Stimulated activated CD8-positive, alpha-beta memory T cell treated with anti-CD3 and anti-CD28 coated beads, Interleukin-2, amount 100 ng/mL, for 48 hours (primary cell): ENCODE measurements at regions not wholly inside any gene's neighbourhood (a gene's known extent, or its start where the extent isn't known, plus 50 kb on each side); places are given as distances from the start of the nearest gene placed in this dataset.
"Not testable (repeated sequence)": the region's sequence is repeated elsewhere in the genome, so short reads cannot be mapped to it uniquely, and the experiment has no call there.

Experiments
- DNase-seq, 2 donors: peaks; one replicate each; pipeline ENCODE4 v3.0.0-alpha.2; 2020; ENCODE audit warnings: low read depth in 2 of 2

DNA sequence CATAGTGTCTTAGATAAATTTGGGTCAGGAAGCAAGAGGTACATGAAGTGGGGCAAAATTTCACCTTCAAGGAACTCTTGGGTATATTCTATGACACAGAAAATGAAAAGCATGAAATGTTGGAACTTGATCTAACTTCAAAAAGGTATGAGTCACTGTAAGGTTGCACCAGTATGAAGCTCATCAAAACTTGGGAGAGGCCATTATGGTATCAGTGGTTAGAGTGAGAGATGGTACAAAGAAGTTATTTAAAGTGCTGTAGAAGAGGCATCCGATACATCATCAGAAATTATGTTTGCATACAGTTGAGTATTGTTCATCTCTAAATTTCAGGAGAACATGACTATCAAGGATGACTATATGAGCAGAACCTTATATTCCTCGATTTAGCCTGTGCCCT lies 302.9 kb upstream of the SUCLG2 start:
- no peak for DNase-seq

DNA sequence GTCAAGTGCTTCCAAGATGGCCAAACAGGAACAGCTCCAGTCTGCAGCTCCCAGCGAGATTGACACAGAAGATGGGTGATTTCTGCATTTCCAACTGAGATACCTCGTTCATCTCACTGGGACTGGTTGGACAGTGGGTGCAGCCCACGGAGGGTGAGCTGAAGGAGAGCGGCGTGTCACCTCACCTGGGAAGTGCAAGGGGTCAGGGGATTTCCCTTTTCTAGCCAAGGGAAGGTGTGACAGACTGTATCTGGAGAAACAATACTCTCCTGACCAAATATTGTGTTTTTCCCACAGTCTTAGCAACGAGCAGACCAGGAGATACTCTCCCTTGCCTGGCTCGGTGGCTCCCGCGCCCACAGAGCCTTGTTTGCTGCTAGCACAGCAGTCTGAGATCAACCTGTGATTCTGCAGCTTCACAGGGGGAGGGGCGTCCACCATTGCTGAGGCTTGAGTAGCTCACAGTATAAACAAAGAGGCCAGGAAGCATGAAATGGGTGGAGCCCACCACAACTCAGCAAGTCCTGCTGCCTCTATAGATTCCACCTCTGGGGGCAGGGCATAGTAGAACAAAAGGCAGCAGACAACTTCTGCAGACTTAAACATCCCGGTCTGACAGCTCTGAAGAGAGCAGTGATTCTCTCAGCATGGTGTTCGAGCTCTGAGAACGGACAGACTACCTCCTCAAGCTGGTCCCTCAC lies 293.5 kb upstream of the SUCLG2 start:
- peak in 1 of 2 donors; percentile 13 for DNase-seq

DNA sequence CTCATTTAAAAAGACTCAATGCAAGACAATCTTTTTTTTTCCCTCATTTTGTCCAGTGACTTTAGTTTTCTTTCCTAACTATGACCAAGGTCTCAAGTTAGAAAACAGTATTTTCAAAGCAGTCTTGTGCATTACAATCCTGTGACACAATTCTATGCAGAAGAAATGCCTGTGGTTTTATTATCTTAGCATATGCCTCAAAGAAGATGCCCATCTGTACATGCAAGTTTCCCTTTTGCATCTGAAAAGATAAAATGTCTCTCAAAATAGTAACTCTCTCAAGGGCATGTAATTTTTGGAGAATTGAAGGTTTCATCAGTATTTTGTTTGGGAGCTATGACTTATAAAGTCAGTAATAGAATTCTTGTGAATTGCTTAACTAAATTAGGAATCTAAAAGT lies 292.0 kb upstream of the SUCLG2 start:
- no peak for DNase-seq

DNA sequence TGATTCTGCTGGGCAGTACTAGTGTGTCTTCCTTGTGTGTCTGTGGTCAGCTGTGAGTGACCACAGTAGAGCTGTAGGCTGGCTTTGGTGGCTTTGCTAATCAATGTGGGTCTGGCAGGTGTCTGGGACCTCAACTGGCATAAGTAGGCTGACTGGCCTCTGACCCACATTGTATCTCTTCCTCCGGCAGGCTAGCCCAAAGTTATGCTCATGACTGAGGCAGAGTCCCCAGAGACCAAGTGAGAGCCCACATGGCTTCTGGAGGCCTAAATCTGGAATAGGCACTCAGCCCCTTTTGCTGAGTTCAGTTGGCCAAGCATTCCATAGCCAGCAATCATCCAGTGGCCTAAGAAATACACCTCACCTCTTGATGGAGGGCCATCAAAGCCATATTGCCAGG lies 289.1 kb upstream of the SUCLG2 start:
- DNase-seq = no peak

DNA sequence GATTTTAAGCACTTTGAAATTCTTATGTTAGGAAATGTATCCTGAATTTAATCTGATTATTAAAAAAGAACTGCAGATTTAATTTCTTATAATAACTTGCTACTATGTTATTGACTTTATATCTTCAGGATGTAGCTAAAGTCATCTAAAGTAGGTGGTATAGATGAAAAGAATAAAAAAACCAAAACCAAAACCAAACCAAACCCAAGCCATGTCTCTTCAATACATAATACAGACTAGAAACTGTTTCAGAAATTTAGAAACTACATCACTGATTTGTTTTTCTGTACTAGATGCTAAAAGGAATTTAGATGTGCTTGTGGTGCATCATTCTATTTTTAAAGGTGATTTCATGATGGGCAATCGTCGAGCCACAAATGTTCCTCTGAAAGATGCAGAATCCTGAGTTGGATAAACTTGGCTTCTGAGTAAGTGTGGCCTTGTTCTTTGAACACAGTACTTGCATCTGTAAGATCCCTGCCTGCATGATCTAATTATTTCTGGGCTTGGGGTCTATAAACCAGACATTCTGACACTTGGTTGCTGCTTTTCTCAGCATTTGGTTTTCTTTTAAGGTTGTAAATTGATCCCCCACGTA lies 287.1 kb upstream of the SUCLG2 start:
- DNase-seq = no peak

DNA sequence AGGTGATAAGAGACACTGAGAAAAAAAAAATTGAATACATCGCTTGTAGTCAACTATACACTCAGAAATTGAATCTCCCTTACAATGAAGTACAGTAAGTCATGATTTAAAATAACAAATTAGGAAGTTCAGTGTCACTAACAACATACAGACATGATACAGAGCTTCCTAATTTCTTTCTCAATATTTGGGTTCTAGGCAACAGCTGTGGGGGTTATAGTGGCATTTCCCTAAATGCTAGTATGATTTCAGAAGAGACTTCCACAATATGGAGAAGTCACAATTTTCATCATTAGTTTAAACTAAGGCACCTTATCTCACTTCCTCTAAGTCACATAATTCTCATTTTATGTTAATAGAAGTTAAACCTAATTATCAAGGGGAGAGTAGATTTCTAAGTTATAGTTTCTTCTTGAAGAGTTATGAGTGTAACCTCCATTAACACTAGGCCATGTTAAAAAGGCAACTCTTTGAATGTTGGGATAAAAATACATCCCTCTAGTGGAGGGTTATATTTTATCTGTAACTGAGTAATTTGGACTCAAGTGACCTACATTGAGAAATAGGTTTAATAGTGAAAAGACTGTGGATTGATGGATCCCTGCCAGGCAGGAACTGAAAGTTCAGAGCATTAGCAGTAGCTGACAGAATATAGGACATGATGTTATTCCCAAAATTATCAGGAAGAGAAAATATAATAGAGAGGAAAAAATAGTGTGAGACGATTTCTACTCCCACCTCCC lies 286.0 kb upstream of the SUCLG2 start:
- no peak for DNase-seq

DNA sequence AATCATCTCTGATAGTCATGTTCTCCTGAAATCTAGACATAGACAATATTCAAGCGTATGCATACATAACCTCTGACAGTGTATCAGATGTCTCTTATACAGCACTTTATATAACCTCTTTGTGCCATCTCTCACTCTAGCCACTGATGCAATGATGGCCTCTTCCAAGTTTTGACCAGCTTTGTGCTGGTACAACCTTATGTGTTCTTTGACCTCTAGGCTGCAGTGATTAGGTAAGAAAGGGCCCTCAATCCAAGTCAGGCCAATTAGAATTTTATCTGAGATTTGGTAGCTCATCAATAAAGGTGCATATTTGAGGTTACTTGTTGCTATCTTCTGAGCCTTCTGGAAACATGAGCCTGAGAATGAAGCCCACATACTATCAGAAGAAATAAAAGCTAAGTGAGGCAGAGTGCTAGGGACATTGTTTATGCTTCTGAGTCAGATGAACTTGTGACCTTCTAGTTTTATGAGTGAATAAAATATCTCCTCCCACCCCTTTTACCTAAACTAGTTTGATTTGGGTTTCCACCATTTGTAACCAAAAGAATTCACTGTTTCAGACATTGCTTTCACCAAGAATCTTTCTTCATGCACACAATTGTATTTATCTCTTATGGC lies 283.2 kb upstream of the SUCLG2 start:
- no peak for DNase-seq

DNA sequence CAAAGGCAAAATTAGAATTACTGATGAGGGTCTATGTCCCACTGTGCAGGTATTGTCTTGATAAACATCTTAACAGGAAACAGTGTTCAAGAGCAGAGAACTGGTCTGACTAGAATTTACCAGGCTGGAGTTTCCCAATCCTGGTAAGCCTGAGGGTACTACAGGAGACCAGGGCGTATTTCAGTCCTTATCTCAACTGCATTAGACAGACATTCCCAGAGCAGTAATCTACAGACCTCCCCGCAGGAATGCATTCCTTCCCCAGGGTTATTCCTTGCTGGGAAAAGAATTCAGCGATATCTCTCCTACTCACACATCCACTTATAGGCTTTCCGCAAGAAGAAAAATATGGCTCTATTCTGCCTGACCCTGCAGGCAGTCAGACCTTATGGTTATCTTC lies 276.0 kb upstream of the SUCLG2 start:
- DNase-seq = not testable (repeated sequence)

DNA sequence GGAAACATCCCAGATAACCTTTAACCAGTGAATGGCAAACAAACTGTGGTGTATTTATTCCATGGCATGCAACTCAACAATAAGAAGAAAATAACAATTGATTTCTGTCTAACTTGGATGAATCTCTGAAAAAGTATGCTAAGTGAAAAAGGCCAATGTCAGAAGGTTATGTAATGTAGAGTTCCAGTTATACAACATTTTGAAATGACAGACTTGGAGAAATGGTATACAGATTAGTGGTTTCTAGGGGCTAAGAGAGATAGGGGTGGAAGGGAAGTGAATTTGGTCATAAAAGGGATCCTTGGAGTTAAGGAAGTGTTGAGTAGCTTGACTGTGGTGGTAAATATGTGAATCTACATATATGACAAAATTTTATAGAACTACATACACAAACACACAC lies 269.4 kb upstream of the SUCLG2 start:
- DNase-seq = no peak

DNA sequence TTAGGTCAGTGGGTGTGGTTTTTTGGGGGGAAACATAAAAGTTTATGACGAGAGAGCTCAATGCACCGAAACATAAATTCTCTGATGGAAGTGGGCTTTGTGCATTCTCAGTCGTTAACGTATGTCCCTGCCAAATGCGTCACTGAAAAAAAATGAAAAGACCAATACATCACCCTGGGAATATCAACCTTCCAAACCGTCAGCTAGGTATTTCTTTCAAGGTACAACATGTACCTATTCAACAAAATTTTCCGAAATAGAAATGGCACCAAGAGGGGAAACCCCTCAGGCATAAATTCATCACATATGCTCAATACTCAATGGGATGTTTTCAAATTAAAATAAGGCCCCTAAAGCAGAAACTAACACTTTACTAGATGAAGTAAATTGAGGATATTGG lies 266.6 kb upstream of the SUCLG2 start:
- DNase-seq = no peak

DNA sequence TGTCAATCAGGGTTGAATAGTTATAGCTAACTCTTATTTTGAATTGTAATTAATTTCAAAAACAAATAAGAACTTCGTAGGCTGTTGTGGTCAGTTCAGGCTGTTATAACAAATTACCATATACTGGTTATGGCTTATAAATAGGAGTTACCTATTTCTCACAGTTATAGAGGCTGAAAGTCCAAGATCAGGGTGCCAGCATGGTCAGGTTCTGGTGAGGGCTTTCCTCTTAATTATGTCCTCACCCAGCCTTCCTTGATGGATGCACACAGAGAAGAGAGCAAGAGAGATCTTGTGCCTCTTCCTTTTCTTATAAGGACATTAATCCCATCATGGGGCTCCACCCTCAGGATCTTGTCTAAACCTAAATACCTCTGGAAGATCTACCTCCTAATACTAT lies 265.9 kb upstream of the SUCLG2 start:
- no peak for DNase-seq

DNA sequence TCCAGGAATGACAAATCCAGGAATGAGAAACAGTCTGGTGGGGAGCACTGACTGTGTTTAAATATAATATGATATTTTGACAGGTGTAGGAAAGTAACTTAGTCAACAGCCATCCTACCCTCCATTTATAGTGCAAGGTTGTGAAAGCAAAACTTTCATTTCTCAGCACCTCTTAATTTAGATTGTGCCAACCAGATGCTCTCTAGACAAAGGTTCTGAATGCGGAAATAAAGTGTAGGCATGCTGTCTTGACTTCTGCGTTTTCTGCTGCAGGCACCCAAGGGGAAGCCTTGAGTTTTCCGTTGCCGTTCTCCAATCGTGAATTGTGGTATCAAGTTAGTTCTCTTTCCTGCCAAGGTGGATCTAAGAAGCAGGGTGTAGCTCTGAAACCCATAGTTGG lies 261.9 kb upstream of the SUCLG2 start:
- no peak for DNase-seq

DNA sequence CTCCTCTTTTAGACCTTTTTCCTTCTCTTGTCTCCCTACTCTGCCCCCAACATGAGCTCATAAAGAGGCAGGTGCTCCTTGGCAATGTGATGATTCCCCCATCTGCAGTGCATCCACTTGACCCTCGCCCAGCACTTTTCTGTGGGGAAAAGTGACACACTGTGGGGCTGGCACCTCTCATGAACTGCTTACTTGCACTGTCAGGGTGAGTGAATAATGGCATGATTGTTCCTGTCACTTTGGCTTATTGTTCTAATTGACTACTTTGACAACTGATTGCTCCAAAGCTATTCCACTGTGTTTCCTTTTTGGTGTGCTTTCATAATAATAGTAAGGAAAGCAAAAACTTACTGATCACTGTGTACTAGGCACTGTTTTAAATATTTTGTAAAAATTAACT lies 253.3 kb upstream of the SUCLG2 start:
- DNase-seq = no peak

DNA sequence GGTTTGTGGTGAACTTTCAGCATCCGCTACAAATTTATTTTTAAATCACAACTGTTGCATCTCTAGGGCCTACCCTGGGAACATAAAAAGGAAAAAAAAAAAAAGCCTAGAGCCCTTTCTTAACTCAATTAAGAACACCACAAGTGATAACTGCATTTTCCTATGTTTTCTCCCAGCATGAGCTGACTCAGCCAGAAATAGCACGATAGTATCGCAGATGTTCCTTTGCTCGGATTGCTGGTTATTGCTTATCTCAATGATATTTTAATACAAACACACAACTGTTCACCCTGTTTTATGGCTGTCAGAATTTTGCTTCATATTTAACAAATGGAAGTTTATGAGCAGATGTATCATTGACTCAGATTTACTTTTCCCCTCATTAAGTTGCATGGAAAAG lies 251.8 kb upstream of the SUCLG2 start:
- no peak for DNase-seq

DNA sequence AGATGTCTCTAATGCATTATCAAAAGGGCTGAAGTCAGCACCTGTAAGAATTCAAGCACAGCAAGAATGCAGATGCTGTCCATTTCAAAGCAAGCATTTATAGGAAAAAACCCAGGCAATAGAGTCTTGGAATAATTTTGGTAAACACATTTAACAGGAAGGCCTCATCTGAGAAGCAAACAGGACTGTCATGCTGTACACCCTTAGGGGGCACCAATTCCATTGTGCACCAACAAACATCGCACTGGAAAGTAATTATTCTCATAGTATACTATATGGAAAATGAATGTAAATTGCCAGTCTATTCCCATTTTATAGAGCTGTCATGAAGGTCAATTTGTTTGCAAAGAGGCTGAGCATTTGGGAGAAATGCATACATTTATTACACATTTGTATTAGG lies 247.3 kb upstream of the SUCLG2 start:
- no peak for DNase-seq

DNA sequence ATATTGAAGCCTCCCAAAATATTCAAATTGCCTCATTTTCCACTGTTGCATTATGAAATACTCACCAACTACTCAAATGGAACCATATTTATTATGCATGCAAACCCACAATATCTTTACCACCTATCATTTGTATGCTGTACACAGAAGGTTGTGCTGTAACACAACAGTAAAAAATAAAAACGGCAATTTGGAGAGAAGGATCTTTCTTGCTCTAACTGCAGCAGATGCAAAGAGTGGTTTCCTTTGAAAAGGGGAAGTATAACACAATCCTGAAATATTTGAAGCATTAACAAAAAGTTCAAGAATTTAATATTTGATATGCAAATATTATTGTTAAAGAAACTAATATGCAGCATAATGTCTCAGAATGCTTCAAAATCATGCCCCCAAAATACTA lies 244.5 kb upstream of the SUCLG2 start:
- no peak for DNase-seq

DNA sequence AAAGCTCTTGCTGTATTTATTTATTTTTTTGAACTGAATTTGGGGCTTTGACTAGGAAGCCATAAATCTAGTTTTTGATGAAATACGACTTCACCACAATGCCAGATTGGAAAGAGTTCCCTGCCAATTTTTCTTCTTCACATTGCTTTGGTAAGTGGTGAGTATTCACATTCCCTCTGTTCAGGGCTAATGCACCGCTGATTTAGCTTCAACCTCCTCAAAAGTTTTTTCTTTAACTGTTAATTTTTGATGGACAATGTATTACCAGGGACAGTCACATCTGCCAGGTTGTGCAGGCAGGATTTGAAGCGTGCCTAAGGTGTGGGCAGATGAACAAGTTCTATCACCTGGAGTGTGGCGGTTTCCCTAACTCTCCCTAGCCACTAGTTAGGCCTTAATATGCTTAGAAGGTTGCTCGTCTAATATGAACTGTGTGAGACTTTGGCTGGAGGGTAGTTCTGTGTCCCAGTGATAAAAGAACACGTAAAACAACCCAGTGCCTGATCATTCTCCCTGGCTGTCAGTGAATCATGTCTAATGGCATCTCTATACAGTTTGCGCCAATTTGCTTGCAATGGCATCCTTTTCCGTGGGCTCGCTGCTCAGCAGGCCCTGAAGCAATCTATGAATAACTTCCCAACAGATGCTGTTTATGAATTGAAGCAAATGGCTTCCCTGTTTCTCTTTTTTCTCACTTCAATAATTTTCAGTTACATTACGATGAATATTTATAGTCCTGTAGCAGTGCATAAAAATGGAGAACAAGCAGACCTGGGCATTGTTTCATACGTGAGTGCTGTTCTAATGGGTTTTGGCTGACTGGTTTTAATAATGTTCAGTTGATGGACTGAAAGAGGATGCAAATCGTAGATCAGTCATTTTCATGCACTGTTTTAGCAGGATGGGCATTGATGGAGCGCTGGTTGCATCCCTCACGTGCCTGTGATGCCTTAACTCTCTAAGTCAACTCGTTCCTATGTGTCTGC lies 243.2 kb upstream of the SUCLG2 start:
- DNase-seq = no peak

DNA sequence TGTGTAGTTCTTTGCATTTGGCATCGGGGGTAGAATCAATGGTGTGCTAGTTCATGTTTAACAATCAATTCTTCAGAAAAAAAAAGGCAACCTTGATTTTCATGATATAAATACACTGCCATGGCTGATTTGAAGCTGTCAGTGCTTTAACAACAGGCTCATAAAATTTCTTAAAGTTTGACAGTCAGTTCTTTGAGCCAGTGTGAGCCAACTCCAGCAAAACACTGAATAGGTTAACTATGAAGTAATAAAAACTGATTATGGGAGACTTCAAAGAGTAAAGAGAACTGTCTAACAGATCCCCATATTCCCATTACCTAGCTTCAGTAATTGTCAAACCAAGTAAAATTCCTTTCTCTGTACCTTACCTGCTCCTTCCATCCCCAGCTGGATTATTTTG lies 241.7 kb upstream of the SUCLG2 start:
- no peak for DNase-seq

DNA sequence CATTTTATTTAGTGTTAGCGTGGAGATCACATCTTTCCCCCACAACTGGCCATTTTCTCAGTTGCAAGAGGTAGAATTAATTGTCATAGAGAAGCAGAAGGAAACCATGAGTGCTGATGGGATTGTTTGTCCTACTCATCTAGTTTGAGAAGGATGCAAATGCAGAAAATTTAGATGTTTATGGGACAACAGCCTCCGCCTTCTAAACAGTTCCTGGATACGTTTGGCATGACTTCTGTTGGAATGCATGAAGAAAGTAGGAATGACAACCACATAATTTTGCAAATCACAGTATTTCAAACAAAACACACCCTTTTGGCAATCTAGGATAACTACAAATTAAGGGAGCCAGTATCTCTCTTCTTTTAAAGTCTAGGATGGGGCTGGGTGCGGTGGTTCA lies 240.1 kb upstream of the SUCLG2 start:
- DNase-seq = no peak

DNA sequence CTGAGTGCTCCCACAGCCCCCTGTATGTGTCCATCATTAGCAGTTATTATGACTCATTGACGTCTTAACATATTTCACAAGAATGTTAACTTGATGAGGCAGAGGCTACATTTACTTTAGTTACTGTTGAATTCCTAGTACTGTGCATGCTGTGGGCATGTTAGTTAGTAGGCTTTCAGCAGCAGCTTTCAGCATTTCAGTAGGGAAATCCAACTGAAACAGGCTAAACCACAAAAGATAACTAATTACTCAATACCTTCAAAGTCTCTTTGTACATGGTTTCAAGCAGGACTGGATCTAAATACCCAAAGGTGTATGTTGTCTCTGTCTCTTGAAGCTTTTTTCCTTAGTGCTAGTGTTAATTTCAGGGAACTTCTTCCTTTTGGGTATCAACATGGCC lies 229.9 kb upstream of the SUCLG2 start:
- no peak for DNase-seq

DNA sequence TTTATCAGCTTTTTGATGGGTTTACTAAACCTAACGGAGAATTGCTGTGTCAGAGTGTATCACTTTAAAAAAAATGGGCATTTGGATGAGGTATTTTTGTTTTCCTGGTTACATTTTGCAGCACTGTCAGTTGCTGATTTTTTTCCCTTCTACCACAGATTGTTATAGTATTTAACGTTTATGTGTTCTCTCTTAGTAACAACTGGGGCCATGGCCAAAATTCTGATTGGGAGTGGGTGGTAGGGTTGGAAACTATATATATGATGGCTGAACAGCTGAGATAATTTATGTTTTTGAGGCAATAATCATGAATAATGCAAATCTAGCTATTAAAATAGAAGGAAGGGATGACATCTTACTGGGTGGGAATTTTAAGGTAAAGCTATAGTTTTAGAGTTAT lies 229.4 kb upstream of the SUCLG2 start:
- DNase-seq = no peak

DNA sequence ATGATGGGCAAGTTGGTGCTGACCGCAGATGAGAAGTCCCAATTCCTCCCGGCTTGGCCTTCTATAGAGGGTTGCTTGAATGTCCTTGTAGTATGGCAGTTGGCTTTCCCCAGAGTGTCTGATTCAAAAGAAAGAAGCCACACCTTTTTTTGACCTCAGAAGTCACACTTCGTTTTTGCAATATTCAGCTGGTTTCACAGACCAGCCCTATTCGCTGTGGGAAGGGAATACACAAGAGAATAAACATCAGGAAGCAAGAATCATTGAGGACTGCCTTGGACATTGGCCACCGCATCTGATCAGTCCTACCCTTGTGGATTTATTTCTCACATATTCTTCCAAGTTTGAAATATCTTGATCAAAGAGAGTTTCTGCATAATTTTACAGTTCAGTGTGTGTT lies 228.6 kb upstream of the SUCLG2 start:
- DNase-seq = no peak
